Inflammatory macrophage treated with lipopolysaccharide for 1 hour (primary cell): ENCODE measurements at regions not wholly inside any gene's neighbourhood (a gene's known extent, or its start where the extent isn't known, plus 50 kb on each side); places are given as distances from the start of the nearest gene placed in this dataset.
"Not testable (repeated sequence)": the region's sequence is repeated elsewhere in the genome, so short reads cannot be mapped to it uniquely, and the experiment has no call there.

Experiments used
- DNase-seq, 2 donors: peaks; one replicate each; pipeline ENCODE4 v3.0.0-alpha.2; 2020 to 2022

- not testable (repeated sequence) for DNase-seq
These were observed 59.5 kb upstream of the FAM90A26 start for GRCh38 chr4:9110700-9111099.

DNA sequence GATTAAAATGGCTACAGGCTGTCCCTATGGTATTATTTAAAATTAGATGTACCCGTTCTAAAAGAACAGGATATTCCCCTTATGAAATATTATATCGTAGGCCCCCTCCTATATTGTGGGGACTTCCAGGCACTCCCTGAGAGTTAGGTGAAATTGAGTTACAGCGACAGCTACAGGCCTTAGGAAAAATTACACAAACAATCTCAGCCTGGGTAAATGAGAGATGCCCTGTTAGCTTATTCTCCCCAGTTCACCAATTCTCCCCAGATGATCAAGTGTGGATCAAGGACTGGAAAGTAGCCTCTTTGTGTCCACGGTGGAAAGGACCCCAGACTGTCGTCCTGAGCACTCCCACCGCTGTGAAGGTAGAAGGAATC, 67.1 kb upstream of the FAM90A26 start:
- DNase-seq: not testable (repeated sequence)

- not testable (repeated sequence) for DNase-seq
These were observed 67.6 kb upstream of the FAM90A26 start for GRCh38 chr4:9102471-9103147.

- not testable (repeated sequence) for DNase-seq
These were observed 73.9 kb upstream of the FAM90A26 start for GRCh38 chr4:9096330-9096729.

GRCh38 chr4:9078796-9079195, 91.4 kb upstream of the FAM90A26 start:
- not testable (repeated sequence) for DNase-seq

DNA sequence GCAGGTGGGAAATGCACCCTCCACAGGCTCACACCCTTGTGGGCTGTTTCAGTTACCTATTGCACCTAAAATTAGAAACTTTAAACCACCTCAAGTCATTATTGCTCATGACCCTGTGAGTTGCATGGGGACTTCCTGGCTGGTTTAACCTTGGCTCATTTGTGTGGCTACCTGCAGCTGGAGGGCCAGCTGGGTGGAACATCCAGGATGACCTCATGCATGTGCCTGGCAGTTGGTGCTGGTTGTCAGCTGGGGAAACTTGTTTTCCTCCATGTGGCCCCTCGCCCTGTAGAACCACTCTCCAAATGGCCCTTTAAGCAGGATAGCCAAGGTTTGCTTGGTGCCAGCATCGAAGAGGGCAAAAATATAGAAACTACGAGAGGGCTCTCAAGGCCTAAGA, 93.2 kb upstream of the FAM90A26 start:
- DNase-seq: not testable (repeated sequence)

GRCh38 chr4:9076486-9076885, 93.7 kb upstream of the FAM90A26 start:
- DNase-seq: not testable (repeated sequence)

DNA sequence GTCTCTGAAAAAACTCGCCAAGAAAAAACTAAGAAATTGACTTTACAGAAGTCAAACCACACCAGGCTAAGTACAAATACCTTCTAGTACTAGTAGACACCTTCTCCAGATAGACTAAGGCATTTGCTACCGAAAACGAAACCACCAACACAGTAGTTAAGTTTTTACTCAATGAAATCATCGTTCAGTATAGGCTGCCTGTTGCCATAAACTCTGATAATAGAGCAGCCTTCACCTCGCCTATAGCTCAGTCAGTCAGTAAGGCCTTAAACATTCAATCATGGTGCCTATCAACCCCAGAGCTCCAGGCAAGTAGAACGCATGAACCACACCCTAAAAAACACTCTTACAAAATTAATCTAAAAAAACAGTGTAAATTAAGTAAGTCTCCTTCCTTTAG, 96.8 kb upstream of the FAM90A26 start:
- DNase-seq: not testable (repeated sequence)

GRCh38 chr4:9072521-9073220, 97.5 kb upstream of the FAM90A26 start:
- DNase-seq: not testable (repeated sequence)

- not testable (repeated sequence) for DNase-seq
These were observed 102.3 kb upstream of the FAM90A26 start for GRCh38 chr4:9067923-9068322.

DNA sequence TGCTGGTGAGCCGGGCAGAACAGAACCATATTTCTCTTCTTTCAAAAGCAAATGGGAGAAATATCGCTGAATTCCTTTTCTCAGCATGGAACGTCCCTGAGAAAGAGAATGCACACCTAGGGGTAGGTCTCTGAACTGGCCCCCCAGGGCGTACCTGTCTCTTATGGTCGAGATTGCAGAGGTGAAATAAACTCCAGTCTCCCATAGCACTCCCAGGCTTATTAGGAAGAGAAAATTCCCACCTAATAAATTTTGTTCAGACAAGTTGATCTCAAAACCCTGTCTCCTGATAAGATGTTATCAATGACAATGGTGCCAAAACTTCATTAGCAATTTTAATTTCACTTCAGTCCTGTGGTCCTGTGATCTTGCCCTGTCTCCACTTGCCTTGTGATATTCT, 106.6 kb upstream of the FAM90A26 start:
- not testable (repeated sequence) for DNase-seq

GRCh38 chr4:9024866-9025265, 145.3 kb upstream of the FAM90A26 start:
- not testable (repeated sequence) for DNase-seq

DNA sequence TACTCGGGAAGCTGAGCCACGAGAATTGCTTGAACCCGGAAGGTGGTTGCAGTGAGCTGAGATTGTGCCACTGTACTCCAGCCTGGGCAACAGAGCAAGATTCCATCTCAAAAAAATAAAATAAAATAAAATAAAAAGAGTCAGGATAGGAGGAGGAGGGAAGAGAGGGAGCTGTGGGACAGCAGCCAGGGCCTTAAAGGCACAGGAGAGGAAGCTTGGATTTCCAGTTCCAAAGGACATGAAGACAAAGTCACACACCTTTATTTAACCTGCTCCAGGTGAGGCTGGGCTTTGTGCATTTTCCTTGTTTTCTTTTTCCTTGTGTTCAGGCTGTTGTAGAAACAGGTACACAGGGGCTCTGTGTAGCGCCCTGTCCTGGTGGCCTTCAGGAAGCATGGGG, 138.2 kb upstream of the HMX1 start:
- not testable (repeated sequence) for DNase-seq

- not testable (repeated sequence) for DNase-seq
These were observed 136.8 kb upstream of the HMX1 start for GRCh38 chr4:9008407-9008806.

DNA sequence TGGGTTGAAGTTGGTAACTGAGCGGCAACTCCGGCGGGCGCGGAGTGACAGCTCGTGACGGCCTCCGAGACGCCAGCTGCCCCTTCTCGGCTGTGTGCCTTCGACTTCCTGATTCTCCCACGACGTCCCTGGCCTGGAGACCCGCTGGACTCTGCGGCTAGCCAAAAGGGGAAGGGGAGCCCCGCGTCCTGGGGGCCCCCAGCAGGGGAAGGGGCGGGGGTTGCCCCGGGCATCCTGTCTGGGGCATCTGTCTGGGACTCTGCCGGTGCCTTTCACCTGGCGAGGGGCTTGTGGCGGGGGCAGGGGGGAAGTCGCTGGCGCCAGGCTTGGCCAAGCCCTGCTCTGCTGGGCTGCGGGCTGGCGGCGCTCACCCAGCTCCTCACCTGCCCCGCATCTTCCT, 129.5 kb upstream of the HMX1 start:
- DNase-seq: peak in 1 of 2 donors; percentile 0

DNA sequence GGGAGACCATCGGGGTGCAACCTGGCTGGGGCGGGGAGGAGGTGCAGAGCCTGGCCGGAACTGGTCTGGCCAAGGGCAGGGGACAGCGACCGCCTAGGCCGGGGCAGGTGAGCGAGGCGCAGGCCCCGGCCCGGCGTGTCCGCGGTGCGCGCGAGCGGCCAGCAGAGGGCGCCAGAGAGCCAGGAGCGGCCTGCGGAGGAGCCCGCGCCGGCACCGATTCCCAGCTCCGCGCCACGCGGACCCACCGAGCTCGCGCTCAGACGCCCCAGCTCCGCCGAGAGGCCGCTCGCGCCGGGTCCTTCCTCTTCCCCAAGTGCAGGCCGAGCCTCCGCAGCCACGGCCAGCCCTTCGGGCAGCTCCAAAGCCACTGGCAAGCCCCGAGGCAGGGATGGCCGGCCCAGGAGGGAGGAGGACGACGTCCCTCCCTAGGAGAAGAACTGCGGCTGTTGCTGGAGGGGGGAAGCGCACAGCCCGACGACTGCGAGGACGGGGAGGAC, 128.9 kb upstream of the HMX1 start:
- peak; percentile 2 to 48 for DNase-seq

DNA sequence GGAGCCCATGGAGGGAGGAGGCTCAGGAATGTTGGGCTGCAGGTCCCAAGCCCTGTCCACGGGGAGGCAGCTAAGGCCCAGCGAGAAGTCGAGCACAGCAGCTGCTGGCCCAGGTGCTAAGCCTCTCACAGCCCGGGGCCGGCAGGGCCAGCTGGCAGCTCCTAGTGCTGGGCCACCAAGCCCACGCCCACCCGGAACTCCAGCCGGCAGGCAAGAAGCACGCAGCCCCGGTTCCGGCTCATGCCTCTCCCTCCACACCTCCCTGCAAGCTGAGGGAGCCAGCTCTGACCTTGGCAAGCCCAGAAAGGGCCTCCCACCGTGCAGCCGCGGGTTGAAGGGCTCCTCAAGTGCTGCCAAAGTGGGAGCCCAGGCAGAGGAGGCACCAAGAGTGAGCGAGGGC, 121.3 kb upstream of the HMX1 start:
- DNase-seq: not testable (repeated sequence)

- peak in 1 of 2 donors; percentile 0 for DNase-seq
These were observed 119.8 kb upstream of the HMX1 start for GRCh38 chr4:8991449-8991848.

DNA sequence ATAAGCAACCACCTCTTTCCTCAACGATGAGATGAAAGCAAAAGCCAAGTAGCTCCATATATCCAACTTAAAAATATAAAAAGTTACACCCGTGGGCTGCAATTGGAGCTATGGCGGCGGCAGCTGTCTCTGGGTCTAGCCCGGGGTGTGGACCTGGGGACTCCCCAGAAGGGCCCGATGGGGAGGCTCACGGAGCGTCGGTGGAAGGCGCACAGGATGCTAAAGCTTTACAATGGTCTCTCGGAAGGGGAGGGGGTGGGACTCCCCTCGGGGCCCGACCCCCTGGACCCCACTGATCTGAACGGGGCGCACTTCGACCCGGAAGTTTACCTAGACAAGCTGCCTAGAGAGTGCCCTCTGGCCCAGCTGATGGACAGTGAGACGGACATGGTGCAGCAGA, 118.7 kb upstream of the HMX1 start:
- not testable (repeated sequence) for DNase-seq

- not testable (repeated sequence) for DNase-seq
These were observed 114.1 kb upstream of the HMX1 start for GRCh38 chr4:8985786-8986185.

GRCh38 chr4:8984641-8985040, 113.0 kb upstream of the HMX1 start:
- not testable (repeated sequence) for DNase-seq

DNA sequence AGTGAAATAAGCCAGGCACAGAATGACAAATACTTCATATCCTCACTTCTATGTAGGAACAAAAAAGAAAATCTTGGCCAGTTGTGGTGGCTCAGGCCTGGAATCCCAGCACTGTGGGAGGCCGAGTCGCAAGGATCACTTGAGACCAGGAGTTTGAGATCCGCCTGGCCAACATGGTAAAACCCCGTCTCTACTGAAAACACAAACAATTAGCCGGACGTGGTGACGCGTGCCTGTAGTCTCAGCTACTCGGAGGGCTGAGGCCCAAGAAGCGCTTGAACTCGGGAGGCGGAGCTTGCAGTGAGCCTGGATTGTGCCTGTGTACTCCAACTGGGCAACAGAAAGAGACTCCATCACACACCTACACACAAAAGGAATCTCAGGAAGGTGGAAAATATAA, 112.3 kb upstream of the HMX1 start:
- DNase-seq: not testable (repeated sequence)

- not testable (repeated sequence) for DNase-seq
These were observed 105.0 kb upstream of the HMX1 start for GRCh38 chr4:8976466-8977128.

DNA sequence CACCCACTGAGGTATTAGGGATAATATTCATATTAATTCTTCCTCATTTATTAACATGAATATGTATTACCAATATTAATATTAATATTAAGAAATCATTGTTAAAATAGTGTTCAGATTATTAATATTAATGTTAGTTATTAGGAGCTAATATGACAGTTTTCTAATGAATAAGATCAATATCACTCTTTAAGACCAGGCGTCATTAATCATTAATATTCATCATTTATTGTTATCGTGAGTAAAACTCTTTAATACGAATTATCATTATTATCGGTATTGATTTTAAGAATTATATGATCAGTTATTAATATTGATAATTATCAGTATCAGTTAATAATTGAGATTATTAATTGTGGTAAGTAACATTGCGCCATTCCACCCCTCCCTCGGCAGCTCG, 101.0 kb upstream of the HMX1 start:
- not testable (repeated sequence) for DNase-seq
